Endothelial cell of hepatic sinusoid (primary cell): ENCODE measurements at regions not wholly inside any gene's neighbourhood (a gene's known extent, or its start where the extent isn't known, plus 50 kb on each side); places are given as distances from the start of the nearest gene placed in this dataset.

Experiments used
- in situ Hi-C: cut with HindIII; loops from 2 replicates; pipeline ENCODE4 v1.10.0; 2017; ENCODE audit warnings: low sequenced_read_pairs

DNA sequence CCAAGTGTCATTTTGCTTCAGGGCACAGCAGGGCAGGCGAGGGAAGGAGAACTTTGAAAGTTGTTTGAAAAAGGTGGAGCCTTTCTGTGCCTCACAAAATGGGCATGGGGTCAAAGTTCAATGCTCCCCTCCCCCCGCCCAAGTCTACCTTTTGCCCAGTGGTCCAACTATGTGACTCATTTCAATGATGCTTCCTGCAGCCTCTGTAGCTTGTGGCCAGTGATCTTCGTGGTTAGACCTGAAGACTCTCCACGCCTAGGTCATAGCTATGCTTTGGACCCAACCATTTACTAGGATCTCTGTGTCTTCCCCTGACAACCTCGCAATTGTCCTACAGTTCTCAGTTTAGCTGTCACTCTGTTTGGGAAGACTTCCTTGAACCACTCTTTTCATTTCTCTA lies 280.3 kb upstream of the GJB5 start:
- in situ Hi-C loops, result no loop called here

DNA sequence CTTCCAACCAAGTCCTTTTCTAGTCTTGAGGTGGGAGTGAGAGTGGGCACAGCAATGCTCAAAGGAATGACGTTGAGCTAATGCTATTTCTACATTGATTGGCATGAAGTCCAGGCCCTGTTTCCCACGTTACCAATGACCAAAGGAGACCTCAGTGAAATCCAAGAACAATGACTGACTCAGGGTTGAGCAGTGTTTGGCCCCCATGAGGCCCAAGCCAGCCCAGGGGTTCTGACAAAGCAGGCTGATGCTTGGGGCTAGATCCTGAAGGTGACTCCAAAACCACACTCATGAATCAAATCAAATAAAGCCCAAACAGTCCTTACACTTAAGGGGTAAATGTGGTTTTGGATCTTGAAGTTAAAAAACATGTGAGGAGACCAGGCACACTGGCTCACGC lies 278.5 kb upstream of the GJB5 start:
- in situ Hi-C loops, result no loop called here

DNA sequence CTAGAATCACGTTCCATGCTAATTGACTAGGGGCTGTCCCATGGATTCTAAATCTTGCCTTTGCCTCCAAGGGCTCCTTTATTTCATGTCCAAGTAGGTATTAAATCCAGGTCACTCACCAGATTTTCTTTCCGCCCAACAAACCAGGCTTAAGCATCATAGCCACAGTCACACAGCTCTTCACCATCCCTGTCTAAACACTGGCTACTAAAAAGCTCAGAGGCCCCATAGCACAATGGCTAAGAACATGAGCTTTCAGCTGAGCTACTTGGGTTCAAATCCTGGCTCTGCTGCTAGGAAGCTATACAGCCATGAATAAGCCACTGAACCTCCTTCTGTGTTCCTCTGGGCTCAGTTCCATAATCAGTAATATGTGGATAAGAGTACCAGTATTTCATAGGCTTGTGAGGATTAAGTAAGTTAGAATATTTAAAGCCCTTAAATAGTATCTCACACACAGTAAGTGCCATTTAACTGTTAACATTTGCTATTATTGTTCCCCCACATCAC lies 277.2 kb upstream of the GJB5 start:
- in situ Hi-C loops, result no loop called here

DNA sequence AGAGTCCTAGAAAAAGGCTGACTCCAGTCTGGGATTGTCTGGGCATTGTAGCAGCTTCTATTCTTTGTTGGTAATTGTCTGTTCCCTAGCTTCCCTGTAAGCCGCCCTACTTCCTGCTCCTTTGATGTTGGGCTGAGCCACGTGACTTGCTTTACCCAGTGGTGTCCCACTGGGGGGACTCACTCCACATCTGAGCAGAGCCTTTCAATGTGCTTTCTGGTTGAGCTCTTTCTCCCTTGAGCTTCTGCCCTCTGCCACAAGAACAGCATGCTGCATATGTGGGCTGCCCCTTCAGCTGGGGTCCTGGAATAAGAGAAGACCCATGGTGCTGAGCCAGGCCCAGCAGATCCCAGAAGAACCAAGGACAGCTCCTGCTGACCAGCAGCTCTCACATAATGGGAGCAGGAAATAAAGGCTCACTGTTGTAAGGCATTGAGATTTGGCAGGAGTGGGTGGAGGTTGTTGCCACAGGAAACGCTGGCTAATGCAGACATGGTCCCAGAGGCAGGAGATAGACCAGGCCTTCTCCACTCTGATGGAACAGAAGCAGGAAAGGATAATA lies 276.3 kb upstream of the GJB5 start:
- in situ Hi-C loops, result no loop called here

DNA sequence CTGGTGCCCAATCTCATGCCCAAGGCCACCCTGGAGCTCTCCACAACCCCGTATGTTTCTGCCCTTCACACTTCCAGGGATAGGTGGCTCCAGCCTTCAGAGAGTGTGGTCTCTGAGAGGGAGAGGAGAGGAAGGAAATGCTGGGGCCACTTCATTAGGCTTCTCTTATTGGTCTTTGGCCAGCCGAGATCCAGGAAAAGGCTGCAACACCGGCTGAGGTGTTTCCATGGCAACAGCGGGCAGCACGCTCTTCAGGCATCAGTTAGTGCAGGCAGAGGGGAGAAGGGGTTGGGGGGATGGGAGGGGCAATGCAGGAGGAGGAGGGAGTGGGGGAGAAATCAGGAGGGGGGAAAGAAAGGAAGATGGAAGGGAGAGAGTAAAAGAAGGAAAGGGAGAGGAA lies 275.1 kb upstream of the GJB5 start:
- in situ Hi-C loops, result no loop called here

DNA sequence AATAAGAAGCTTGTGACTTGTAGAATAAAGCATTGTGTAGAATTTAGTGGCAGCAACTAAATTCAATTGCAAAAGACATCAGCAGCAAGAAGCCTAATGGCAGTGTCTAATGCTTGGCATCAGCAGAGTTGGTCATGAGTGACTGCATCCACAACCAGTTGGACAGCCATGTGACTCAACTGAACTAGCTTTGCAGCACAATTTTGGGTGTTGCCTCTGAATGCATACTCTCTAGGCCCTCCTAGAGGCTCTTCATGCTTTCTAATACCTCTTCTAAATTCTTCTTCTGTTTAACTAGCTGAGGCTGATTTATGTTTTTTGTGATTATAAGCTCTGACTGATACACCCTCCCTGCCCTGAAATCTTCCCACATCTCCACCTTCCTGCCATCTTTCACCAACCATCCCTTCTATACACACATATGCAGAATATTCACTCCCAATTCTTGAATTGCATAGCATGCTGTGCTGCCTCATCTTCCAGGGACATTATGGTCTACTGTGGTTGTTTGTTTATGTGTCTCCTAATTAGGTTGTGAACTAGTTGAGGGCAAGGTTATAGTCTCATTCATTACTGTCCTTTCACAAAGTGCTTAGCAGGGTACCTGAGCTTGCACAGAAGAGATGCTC lies 266.7 kb upstream of the GJB5 start:
- in situ Hi-C loops, result no loop called here

DNA sequence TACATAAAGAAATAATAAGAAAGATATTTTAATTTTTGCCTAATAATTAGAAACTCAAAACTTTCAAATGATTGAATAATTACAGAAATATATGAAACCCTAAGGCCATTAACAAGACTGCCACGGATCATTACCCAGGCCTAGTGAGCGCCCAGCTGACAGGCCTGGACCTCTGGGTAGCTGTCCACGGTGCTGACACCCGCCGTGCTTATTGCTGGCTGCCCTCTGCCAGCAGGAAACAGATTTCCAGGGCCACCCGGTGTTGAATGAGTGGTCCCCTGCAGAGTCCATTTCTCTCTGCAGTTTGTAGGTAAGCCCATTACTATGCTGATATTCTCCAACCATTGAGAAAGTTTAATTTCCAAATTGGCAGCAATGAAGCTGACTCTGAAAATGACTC lies 254.4 kb upstream of the GJB5 start:
- in situ Hi-C loops, result no loop called here

DNA sequence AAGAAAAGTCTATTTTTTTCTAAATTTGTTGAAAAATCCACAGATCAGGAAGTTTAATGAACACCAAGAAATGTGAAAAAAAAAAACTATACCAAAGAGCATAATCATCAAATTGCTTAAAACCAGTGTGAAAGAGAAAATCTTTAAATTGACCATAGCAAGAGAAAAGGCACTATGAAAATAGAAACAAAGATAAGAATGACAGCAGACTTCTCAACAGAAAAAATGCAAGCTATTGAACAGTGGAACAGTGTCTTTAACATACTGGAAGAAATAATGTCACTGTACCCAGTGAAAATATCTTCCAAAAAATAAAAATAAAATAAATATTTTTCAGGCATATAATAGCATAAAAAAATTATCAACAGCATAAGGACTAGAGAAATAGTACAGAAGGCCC lies 243.0 kb upstream of the GJB5 start:
- in situ Hi-C loops, result loop anchor here (5.0 kb wide), 1 partner anchor 50 kb away; no protein-coding TSS in a partner anchor

DNA sequence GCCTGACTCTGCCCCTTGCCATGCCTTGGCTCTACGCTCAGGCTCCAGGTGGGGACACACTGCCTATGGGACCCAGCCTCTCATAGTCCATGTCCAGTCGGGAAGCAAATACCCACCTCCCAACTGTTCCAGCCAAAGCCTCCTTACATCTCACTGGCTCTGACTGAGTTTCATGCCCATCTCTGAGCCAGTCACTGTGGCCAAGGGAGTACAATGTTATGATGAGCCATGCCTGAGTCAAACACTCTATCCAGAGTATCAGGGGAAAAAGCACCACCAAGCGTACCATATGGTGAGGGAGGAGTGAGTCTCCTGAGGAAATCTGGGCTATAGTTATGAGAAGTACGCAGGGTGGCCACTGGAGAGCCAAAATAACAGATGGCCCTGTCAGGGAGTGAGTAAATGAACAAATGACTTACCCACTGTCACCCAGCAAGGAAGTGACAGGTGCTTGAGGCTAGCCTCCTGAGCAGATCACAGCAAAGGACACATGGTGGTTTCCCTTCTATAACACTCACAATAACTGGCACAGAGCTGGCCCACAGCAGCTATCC lies 236.6 kb upstream of the GJB5 start:
- in situ Hi-C loops, result no loop called here

DNA sequence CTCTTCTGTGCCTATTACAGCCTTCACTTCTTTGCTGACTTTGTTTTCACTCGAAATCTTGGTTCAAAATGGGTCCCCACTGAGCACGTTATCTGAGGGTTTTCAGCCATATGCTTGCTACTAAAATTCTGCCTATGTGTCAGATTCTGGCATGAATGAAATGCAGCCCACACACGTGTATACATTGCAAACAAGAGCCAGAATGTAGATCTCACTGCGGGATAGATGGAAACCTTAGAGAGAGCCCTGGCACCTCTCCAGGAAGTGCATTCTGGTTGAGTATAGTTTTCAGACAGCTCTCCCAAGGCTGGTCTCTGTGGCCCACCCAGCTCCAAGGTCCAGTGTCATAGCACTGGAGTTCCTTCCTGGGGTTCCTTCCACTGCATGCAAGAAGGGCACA lies 234.7 kb upstream of the GJB5 start:
- in situ Hi-C loops, result loop anchor here (5.0 kb wide), 1 partner anchor 92 kb away; no protein-coding TSS in a partner anchor

DNA sequence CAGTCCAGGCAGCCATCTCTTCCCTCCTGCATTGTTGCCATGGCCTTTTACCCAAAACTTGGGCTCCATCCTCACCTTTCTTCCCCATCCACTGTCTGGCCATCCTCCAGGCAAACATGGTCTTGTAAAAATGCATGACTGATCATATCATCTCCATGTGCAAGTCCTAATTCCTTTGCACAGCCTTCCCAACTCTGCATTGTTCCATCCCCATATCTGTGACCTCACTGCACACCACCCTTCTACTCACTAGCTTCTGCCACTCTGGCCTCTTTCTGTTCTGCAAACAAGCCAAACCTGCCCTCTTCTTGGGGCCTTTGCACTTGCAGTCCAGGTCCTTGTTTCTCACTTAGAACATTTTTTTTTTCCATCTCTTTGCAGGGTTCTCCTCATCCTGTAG lies 230.1 kb upstream of the GJB5 start:
- in situ Hi-C loops, result loop anchor here (5.0 kb wide), 1 partner anchor 88 kb away; no protein-coding TSS in a partner anchor

DNA sequence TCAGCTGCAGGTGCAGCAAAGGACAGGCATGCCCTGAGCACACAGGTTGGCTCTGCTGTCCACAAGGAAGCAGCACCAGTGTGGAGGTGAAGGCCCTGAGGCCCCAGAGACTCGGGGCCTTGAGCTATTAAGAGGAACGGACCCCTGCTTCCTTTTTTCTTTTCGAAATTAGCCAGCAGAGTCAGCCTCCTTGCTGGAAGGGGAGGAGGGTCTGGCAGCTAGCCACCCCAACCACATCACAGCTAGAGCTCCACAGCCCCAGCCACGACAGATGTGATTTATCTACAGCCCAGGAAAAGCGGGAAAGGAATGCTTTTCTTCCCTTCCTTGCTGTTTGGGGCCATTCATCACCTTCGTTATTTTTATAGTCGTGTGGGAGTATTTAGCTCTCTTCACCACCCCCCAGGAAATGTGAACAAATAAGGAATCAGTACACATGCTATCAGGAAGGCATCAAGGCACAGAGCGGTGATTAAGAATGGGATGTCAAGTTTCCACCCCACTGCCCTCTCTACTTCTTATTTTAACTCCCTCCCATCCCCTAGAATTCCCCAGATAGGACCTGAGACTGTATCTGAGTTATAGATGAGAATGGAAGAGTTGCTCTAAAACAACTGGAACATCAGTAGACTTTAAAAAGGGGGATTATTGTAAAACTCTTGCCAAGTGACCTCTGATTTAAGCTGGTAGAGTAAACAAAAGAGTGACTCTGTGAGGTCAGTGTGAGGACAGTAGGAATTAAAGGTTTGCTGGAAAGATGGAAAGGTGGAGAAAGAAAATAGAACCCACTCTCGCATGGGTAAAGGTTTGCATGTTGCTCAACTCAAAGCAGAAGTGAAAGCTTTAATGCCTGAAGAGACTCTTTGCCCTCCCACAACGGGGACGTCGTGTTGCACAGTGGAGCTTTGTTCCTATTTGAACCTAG lies 224.7 kb upstream of the GJB5 start:
- in situ Hi-C loops, result no loop called here

DNA sequence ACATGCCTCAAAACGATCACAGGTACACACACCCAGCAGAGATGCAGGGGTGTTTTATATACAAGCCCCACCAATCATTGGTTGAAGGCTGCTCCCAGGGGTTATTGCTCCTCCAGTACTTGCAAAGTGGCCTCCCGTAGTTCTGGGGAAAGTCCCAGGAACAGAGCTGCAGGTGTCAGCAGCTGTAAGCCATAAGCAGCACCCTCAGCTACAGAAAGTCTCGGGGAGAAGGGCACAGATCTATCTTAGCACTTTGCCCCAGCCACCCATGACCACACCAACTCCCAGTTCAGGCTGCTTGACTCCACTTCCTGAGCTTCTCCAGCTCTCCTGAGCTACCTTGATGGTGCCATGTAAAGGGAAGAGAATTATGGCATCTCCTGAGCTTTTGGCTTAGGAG lies 222.7 kb upstream of the GJB5 start:
- in situ Hi-C loops, result no loop called here

DNA sequence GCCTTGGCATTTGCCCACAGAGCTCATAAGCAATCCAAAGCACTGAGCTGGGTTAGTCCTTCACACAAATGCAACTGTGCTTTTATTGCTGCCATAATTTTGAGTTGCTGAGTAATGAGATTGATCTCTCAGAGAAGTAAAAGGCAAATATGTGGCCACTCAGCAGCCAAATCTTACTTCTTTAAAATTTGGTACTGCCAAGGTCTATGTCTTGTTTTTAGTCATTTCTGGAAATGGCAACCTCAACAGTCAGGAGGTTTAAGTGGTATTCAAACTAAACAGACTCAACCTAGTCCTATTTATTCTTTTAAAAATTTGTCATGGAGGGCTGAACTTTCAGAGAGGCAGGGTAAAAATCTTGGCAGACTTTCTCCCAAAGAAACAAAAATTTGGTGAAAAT lies 216.4 kb upstream of the GJB5 start:
- in situ Hi-C loops, result no loop called here

DNA sequence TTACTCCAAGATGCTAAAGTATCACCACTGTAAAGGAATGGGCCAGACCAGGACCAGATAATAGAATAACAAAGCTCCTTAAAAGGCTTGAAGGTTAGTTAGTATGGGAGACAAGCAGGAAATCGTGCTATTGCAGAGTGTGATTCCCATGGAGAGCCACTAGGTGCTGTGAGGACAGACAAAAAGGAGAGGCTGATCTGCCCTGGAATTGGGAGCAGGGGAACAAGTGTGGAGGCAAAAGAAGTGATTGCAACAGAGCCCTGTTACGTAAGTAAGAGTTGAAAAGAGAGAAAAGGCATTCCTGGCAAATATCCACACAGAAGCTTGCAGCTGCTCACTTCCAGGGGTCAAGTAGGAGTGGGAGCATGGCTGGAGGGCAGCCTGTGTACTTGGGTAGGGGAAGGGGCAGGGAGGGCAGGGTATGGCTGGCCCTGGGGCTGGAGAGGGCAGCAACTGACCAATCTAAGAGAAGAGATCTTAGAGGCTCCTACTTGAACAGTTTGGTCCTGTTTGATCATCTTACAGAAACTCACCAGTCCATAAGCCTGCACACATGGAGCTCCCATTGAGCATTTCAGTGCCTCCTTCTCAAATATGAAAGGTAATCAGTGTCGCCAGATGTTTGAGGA lies 207.7 kb upstream of the GJB5 start:
- in situ Hi-C loops, result no loop called here

DNA sequence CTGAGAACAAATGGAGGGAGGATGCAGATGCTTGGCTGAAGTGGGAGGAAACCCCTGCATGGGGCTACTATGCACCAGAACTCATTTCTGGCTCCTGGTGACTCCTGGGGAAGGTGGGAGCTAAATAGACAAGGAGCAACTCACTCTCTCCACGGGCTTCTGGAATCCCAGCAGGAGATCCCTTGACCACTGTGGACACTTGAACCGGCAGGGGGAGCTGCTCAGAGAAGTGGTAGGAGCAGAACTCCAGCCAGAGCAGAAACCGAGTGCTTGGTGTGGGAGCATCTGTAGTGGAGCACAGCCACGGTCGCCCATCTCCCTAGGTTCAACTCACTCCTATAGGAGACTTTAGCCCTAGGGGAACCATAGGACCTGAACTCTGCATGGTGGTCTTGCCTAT lies 205.6 kb upstream of the GJB5 start:
- in situ Hi-C loops, result no loop called here

DNA sequence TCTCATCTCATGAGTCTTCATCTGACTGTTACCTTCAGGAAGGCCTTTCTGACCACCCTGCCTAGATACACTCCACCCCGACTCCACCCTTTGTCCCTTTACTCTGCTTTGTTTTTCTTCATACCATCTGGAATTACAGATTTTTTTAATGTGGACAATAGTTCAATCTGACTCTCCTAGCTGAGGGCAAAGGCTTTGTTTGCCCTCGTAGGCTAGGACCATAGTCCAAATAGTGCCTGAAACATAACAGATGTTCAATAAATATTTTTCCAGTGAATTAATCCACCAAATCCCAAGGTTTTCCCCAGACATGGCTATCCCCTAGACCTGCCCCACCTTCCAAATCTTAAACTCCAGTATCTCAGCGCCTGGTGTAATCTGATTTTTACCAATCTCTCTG lies 176.5 kb upstream of the GJB5 start:
- in situ Hi-C loops, result no loop called here

DNA sequence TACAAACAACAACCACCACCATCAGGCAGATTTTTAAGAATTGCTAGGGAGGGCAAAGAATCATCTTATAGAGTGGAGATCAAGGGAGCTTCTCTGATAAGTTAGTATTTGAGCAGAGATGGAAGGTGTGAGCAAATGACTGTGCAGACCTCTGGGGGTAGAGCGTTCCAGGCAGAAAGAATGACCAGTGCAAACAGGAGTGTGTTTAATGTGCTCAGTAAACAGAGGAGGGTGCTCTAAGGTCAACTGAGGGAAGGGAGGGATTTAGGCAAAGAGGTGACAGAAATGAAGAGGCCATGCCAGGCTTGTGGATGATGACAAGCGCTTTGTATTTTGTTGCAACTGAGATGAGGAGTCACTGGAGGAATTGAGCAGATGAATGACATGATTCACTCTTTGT lies 172.5 kb upstream of the GJB5 start:
- in situ Hi-C loops, result no loop called here

DNA sequence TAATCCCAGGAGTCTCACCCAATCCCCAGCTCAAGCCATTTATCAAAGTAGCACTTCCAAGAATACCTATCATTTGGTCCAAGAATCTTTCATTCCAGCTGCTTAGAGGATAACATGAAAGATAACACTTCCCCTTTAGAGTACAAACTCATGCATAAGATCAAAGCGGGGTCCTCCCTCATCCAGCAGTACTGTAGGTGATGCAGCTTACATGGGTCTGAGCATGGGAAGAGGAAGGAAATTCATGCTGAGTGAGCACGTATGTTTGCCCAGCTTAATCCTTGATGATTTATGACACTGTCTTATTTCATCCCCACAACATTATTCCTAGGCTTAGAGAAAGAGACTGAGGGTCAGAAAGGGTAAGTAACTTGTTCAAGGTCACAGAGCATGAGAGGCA lies 167.1 kb upstream of the GJB5 start:
- in situ Hi-C loops, result no loop called here

DNA sequence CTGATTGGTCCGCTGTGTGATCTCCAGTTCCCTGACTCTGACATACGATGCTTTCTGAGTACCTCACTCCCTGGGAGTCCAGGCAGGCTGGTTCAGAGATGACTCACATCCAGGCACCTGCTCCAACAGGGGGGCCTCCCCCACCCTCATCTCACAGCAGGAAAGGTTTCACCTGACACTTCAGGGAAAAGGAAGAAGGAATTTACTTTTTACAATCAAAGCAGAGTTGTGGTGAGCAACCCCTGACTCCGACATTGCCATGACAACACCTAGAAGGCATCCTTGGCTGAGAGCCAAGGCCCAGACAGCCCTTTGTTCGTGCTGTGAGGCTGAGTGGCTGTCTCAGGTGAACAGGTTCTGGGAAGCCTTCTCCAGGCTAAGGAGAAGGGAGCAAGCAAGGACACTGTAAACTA lies 164.6 kb upstream of the GJB5 start:
- in situ Hi-C loops, result no loop called here
